LNCAP (cell line): ENCODE measurements at regions not wholly inside any gene's neighbourhood (a gene's known extent, or its start where the extent isn't known, plus 50 kb on each side); places are given as distances from the start of the nearest gene placed in this dataset.

Experiments
- TF ChIP-seq, protein P1 (sequence below): fragments of 450-650 bp; IDR thresholded peaks from 2 replicates; pipeline ENCODE4 v1.5.1; 2017; ENCODE audit warnings: mild to moderate bottlenecking

DNA sequence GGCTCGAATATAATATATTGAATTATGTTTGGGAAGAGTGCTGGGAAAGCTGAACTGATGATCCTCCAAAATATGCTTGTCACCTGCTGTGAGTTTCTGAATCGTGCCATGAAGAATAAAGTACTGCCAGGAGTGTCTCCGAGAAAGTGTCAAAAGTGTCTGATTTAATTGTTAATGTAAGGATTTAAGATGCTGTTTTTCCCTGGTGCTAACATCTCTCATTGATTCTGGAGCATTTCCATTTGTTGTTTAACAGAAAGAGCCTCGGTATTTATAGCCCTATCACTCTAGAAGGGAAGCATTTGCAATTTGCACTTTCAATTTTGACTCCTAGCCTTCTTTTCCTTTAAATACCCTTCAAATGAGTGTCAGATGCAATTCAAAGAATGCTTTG lies 342.2 kb downstream of the RND3 start:
- TF ChIP-seq, protein P1, sequence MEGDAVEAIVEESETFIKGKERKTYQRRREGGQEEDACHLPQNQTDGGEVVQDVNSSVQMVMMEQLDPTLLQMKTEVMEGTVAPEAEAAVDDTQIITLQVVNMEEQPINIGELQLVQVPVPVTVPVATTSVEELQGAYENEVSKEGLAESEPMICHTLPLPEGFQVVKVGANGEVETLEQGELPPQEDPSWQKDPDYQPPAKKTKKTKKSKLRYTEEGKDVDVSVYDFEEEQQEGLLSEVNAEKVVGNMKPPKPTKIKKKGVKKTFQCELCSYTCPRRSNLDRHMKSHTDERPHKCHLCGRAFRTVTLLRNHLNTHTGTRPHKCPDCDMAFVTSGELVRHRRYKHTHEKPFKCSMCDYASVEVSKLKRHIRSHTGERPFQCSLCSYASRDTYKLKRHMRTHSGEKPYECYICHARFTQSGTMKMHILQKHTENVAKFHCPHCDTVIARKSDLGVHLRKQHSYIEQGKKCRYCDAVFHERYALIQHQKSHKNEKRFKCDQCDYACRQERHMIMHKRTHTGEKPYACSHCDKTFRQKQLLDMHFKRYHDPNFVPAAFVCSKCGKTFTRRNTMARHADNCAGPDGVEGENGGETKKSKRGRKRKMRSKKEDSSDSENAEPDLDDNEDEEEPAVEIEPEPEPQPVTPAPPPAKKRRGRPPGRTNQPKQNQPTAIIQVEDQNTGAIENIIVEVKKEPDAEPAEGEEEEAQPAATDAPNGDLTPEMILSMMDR: no peak

DNA sequence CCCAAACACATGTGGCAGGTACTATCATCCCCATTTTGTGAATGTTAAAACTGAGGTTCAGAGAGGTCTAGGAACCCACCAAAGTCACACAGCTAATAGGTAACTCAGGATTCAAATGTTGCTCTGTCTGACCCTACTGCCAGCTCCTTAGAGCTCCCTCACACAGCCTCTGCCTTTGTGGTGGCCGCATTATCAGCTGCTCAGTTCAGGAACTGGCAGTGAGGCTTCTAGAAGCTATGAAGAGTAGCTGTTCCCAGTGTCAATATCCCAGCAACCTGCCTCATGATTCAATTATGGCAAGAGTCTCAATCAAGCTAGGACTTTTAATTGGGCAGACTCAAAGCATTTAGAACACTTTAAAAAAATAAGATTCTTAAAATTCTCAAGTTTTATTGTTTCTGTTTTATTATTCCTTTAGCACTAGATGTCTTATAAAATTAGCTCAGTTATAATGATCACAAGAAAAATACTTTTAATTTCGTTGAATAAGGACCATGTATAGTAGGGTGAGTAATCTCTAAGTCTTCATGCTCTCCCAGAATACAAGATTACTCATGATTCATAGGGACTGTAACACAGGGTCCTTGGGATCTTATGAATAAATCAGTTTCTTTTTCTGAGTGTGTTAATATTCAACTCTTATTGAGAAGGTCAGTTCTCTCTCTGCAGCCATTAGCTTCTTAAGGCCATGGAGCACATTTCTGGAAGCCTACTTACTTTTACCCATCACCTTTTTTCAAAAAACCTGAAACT lies 342.7 kb downstream of the RND3 start:
- TF ChIP-seq, protein P1: no peak

DNA sequence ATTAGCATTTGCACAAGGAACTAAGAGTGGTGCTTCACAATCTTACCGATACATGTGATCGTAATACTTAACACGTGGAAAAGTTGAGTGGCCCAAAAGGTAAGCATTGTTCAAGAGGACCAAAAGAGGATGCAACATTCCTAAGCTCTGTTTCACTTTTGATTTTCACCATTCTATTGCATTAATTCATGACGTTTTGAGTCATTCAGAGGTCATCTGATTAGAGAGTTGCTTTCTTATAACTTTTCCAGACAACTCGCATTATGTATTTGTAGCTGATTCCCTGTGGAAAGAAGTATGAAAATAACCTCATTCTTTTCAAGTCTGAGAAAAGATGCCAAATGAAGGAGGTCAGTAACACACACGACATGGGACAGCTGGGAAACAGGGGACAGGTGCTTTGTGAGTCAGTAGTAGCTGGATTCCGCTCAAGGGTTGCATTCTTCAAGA lies 344.4 kb downstream of the RND3 start:
- TF ChIP-seq, protein P1: no peak

DNA sequence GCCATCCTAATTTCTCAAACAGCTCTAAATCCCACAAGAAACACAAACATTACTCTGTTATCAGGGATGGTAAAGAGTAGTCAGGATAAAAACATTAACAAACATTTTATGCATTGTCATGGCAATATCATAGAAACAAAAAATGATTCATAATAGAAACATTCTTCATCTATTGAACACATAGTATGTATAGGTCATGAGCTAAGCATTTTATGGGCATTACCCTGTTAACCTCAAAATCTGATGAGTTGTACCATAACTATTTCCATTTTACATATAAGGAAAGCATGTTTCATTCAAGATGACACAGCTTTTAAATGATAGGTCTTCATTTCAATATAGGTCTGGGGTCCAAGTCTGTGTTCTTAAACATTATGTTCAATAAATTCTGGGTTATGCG lies 344.9 kb downstream of the RND3 start:
- TF ChIP-seq, protein P1: no peak

DNA sequence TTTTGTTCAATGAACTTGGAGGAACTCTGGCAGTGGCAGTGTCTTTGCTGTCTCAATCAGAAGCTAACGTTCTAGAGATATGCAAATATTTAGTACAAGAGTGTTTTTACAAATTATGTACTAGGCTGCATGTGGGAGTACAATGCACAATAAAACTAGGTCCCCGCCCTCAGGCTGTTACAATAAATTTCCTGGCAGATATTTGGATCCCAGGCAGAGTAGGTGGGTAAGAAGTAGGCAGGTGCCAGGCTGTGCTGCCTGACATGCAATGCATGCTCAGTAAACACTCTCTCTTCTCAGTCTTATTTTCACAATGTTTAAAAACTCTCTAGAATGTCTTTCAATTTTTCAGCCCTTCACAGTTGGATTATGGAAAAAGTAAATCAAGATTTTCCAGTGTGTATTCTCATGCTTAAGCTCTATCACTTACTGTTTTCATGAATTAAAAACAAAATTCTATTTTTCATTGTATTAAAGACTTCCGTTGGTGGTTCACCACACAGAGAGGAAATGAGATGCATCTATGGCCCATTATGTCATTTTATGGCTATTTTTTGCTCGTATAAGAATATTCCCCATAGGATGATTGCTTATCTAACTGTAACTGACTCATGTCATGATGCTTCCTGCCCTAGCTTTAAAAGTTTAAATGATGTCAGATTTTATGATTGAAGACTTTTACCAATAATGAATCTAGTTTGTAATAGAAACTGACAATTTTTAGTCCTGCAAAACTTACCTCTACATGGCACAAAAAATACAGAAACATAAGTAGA lies 346.1 kb downstream of the RND3 start:
- TF ChIP-seq, protein P1: no peak

DNA sequence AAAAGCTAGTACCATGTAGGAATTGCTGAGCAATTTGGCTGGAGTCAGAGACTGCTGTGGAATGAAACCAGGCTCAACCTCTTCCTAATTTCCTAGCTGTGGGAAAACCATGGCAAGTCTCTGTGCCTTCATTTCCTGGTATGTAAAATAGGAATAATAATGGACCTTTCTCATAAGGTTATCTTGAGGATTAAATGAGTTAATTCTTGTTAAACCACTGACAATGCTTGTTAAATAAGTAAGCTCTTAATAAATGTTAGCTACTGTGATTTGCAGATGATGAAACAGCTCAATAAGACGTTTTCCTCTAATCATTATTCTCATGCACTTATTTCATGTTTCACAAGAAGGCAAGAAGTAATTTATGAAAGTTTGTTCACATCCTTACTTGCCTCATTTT lies 346.7 kb downstream of the RND3 start:
- TF ChIP-seq, protein P1: no peak

DNA sequence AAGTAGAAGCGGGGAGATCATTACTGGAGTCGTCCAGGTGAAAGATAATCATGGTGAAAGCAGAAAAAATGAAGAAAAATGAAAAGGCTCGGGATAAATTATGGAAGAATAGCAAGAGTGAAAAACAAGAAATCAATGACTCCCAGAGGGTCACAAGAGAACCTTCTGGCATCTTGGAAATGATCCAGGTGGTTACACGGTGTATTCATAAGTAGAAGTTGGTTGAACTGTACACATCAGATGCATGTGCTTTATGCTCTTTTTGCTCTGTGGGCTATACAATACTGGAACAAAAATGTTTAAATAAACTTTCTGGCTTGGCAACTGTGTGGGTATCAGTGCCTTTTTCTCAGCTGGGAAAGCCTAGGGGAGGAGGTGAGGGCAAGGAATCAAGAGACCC lies 348.9 kb downstream of the RND3 start:
- TF ChIP-seq, protein P1: no peak
